AG04450 (cell line): ENCODE measurements at regions not wholly inside any gene's neighbourhood (a gene's known extent, or its start where the extent isn't known, plus 50 kb on each side); places are given as distances from the start of the nearest gene placed in this dataset.

Experiments used
- CTCF ChIA-PET: fragments of 300-600, 350-600 bp; formaldehyde crosslinking; extraction: SDS; loops from one replicate; lab custom pipeline; 2022; ENCODE audit warnings: antibody characterized with exemption, inconsistent platforms; lab: Charles Lee
- POLR2A ChIA-PET: fragments of 350-600 bp; formaldehyde crosslinking; extraction: SDS; loops from one replicate; lab custom pipeline; 2021; ENCODE audit warnings: antibody characterized with exemption, inconsistent platforms; lab: Yijun Ruan, JAX
- DNase-seq: peaks from one replicate; pipeline ENCODE4 v3.0.0-alpha.2; 2011; ENCODE audit warnings: low read depth, low spot score
- H3K27ac ChIP-seq: one replicate; pipeline ENCODE4 v1.5.1; 2012; ENCODE audit warnings: low read depth, low read length, control low read depth
- H3K27me3 ChIP-seq: one replicate; pipeline ENCODE4 v1.6.0; 2012; ENCODE audit warnings: low read length; ENCODE audit not compliant: control insufficient read depth, insufficient read depth
- H3K4me3 ChIP-seq: 2 replicates; pipeline ENCODE4 v1.5.1; 2011; ENCODE audit warnings: mild to moderate bottlenecking, low read depth, low read length, control low read depth
- H3K9me3 ChIP-seq: 2 replicates; pipeline ENCODE4 v1.5.1; 2012; ENCODE audit warnings: low read length; ENCODE audit not compliant: control insufficient read depth, insufficient read depth
- CTCF ChIP-seq: IDR thresholded peaks from 2 replicates; pipeline ENCODE4 v1.5.1; 2011; ENCODE audit warnings: low read depth, low read length, control low read depth, inconsistent platforms

- no peak for TF ChIP-seq CTCF
- no peaks in the 10 kb centered on the region for H3K27me3 ChIP-seq
- ChIA-PET POLR2A (no interaction called here), CTCF (no interaction called here)
- peaks cover 10% of the 10 kb centered on the region for H3K9me3 ChIP-seq
- H3K4me3 ChIP-seq, result no peak overlapping the region
- H3K27ac ChIP-seq, result no peak overlapping the region
- DNase-seq, result no peak
Measured at GRCh38 chr3:135325726-135326235, 530.7 kb downstream of the EPHB1 start.

- ChIA-PET CTCF (interaction anchor here (0.6 kb wide), 1 partner anchor 1124 kb away, joined by 3 read pairs; no protein-coding TSS in a partner anchor), POLR2A (no interaction called here)
- Histone ChIP-seq H3K27me3 (no peaks in the 10 kb centered on the region), H3K27ac (no peak overlapping the region), H3K9me3 (peaks cover 10% of the 10 kb centered on the region), H3K4me3 (no peak overlapping the region)
- no peak for DNase-seq
- no peak for TF ChIP-seq CTCF
Measured at GRCh38 chr3:135326851-135327250, 531.8 kb downstream of the EPHB1 start.

GRCh38 chr3:135328036-135328435 lies 533.0 kb downstream of the EPHB1 start:
- no peaks in the 10 kb centered on the region for H3K27me3 ChIP-seq
- no peak for TF ChIP-seq CTCF
- H3K27ac ChIP-seq, result no peak overlapping the region
- no peak overlapping the region for H3K4me3 ChIP-seq
- POLR2A ChIA-PET, result no interaction called here
- H3K9me3 ChIP-seq, result peaks cover 10% of the 10 kb centered on the region
- CTCF ChIA-PET, result no interaction called here
- no peak for DNase-seq

- H3K27ac ChIP-seq, result no peak overlapping the region
- TF ChIP-seq CTCF, result no peak
- H3K9me3 ChIP-seq, result peaks cover 8% of the 10 kb centered on the region
- no peak overlapping the region for H3K4me3 ChIP-seq
- CTCF ChIA-PET, result no interaction called here
- no peak for DNase-seq
- H3K27me3 ChIP-seq, result no peaks in the 10 kb centered on the region
- POLR2A ChIA-PET, result no interaction called here
Measured at GRCh38 chr3:135329479-135329878, 534.4 kb downstream of the EPHB1 start.

GRCh38 chr3:135337192-135337591 lies 542.1 kb downstream of the EPHB1 start:
- no peak overlapping the region for H3K4me3 ChIP-seq
- TF ChIP-seq CTCF, result no peak
- POLR2A ChIA-PET, result no interaction called here
- peaks cover 6% of the 10 kb centered on the region; the same call in 1 of the 2 replicates for H3K9me3 ChIP-seq
- CTCF ChIA-PET, result no interaction called here
- no peaks in the 10 kb centered on the region for H3K27me3 ChIP-seq
- DNase-seq, result no peak
- H3K27ac ChIP-seq, result no peak overlapping the region
